Naive thymus-derived CD4-positive, alpha-beta T cell (primary cell): ENCODE measurements at regions not wholly inside any gene's neighbourhood (a gene's known extent, or its start where the extent isn't known, plus 50 kb on each side); places are given as distances from the start of the nearest gene placed in this dataset.
"Not testable (repeated sequence)": the region's sequence is repeated elsewhere in the genome, so short reads cannot be mapped to it uniquely, and the experiment has no call there.

Experiments
- ATAC-seq: fragments of 150-1000 bp; cut with Tn5 transposase; 2 replicates; pipeline ENCODE4 v1.10.0; 2021; ENCODE audit warnings: mild to moderate bottlenecking, moderate library complexity
- CTCF ChIA-PET: fragments of 350-600 bp; sonication (Branson Sonifier 250); formaldehyde crosslinking; loops from one replicate; lab custom pipeline; 2021; ENCODE audit warnings: antibody characterized with exemption; lab: Charles Lee
- POLR2A ChIA-PET: fragments of 350-600 bp; sonication (Branson Sonifier 250); formaldehyde crosslinking; loops from one replicate; lab custom pipeline; 2021; ENCODE audit warnings: antibody characterized with exemption, inconsistent platforms; lab: Charles Lee
- DNase-seq, 9 donors: peaks; one replicate each; pipeline versions ENCODE4 v3.0.0 to v3.0.0-alpha.2; 2020 to 2022; ENCODE audit warnings: mixed read lengths in 1 of 9
- H3K27ac ChIP-seq: one replicate; pipeline ENCODE4 v1.7.0; 2013; ENCODE audit warnings: mild to moderate bottlenecking, low read depth, low read length, moderate library complexity
- H3K27me3 ChIP-seq, 2 donors: one replicate each; pipeline ENCODE4 v1.7.0; 2013; ENCODE audit warnings: low read length in 2 of 2, mild to moderate bottlenecking in 2 of 2, moderate library complexity in 2 of 2; ENCODE audit not compliant: control insufficient read depth in 2 of 2, insufficient read depth in 2 of 2
- H3K36me3 ChIP-seq, 3 experiments: 1 replicate in 2 of 3; 2 replicates in 1 of 3; pipeline ENCODE4 v1.7.0; 2013; ENCODE audit warnings: low read length in 3 of 3, mild to moderate bottlenecking in 3 of 3, moderate library complexity in 1 of 3; ENCODE audit not compliant: insufficient read depth in 3 of 3, control insufficient read depth in 2 of 3
- H3K4me1 ChIP-seq, 2 donors: one replicate each; pipeline ENCODE4 v1.7.0; 2013; ENCODE audit warnings: low read length in 2 of 2, mild to moderate bottlenecking in 2 of 2, moderate library complexity in 1 of 2; ENCODE audit not compliant: control insufficient read depth in 2 of 2, insufficient read depth in 2 of 2
- H3K4me3 ChIP-seq: 2 replicates; pipeline ENCODE4 v1.7.0; 2013; ENCODE audit warnings: mild to moderate bottlenecking, low read length
- H3K9me3 ChIP-seq, 3 experiments: 1 replicate in 2 of 3; 2 replicates in 1 of 3; pipeline ENCODE4 v1.7.0; 2013; ENCODE audit warnings: low read length in 3 of 3; ENCODE audit not compliant: control insufficient read depth in 2 of 3
- H3K27ac Mint-ChIP-seq, 9 donors: one replicate each; pipeline ENCODE4 v1.8.0; 2020 to 2022; ENCODE audit warnings: mixed read lengths in 9 of 9, mild to moderate bottlenecking in 8 of 9, moderate library complexity in 5 of 9, inconsistent platforms in 2 of 9
- H3K27me3 Mint-ChIP-seq, 5 donors: one replicate each; pipeline ENCODE4 v1.8.0; 2021 to 2022; ENCODE audit warnings: mixed read lengths in 5 of 5, mild to moderate bottlenecking in 1 of 5
- H3K36me3 Mint-ChIP-seq, 5 donors: one replicate each; pipeline ENCODE4 v1.8.0; 2020 to 2022; ENCODE audit warnings: mixed read lengths in 5 of 5, mild to moderate bottlenecking in 3 of 5, inconsistent platforms in 1 of 5
- H3K4me1 Mint-ChIP-seq, 7 donors: one replicate each; pipeline ENCODE4 v1.8.0; 2020 to 2022; ENCODE audit warnings: mixed read lengths in 7 of 7, mild to moderate bottlenecking in 3 of 7, inconsistent platforms in 1 of 7
- H3K4me3 Mint-ChIP-seq, 10 donors: one replicate each; pipeline ENCODE4 v1.8.0; 2020 to 2022; ENCODE audit warnings: mild to moderate bottlenecking in 10 of 10, mixed read lengths in 10 of 10, moderate library complexity in 6 of 10, inconsistent platforms in 2 of 10
- H3K9me3 Mint-ChIP-seq, 11 donors: one replicate each; pipeline ENCODE4 v1.8.0; 2020 to 2022; ENCODE audit warnings: mixed read lengths in 11 of 11, mild to moderate bottlenecking in 4 of 11, inconsistent platforms in 1 of 11, moderate library complexity in 1 of 11
- intact Hi-C, 2 donors: fragments of 100-400 bp; cut with micrococcal nuclease; formaldehyde crosslinking; loops; one replicate each; pipeline ENCODE4 v1.15.1; 2023

DNA sequence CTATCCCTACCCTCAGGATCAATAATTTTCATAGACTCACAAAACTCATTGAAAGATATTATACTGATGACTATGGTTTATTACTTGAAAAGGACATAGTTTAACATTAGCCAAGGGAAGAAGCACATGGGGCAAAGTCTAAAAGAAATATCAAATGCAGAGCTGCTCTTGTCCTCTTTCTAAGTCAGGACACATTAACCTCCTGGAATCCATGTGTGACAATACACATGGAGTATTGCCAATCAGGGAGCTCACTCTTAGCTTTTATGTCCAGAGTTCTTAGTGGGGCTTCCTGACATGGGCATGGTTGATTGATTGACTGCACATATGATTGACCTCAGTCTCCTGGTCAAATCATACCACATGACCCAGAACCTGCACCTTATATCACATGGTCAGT is 165.5 kb upstream of the COX7C start:
- Mint-ChIP-seq H3K27me3 (no peaks in the 10 kb centered on the region), H3K4me1 (no peaks in the 10 kb centered on the region), H3K9me3 (peaks cover 0 to 8% (median 1%) of the 10 kb centered on the region in 11 donors), H3K4me3 (no peak overlapping the region), H3K36me3 (no peaks in the 10 kb centered on the region), H3K27ac (no peak overlapping the region)
- Histone ChIP-seq H3K4me1 (no peaks in the 10 kb centered on the region), H3K9me3 (no peaks in the 10 kb centered on the region), H3K4me3 (no peak overlapping the region), H3K27ac (no peak overlapping the region), H3K36me3 (no peaks in the 10 kb centered on the region), H3K27me3 (peaks cover 0 to 2% of the 10 kb centered on the region in 2 donors)
- DNase-seq (no peak), ATAC-seq (no peak)
- ChIA-PET POLR2A (no interaction called here), CTCF (no interaction called here)
- intact Hi-C loops = no loop called here

DNA sequence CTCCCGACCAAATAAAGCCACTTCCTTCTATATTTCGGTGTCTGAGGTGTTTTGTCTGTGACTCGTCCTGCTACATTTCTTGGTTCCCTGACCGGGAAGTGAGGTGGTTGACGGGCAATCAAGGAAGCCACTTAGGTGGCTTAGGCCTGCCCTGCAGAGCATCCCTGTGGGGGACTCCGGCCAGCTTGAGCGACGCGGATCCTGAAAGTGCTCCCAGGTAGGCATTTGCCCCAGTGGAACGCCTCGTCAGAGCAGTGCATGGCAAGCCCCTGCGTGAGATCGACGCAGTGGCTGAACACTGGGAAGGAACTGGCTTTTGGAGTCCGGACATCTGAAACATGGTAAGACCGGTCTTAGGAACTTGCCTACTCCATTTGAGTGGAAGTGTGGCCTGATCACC is 157.2 kb upstream of the COX7C start:
- H3K27me3 ChIP-seq = no peaks in the 10 kb centered on the region
- POLR2A ChIA-PET = no interaction called here
- Mint-ChIP-seq H3K4me3 (no peak overlapping the region), H3K9me3 (peaks cover 7 to 28% (median 12%) of the 10 kb centered on the region in 11 donors), H3K4me1 (no peaks in the 10 kb centered on the region), H3K36me3 (peaks cover 0 to 1% (median 0%) of the 10 kb centered on the region in 5 donors), H3K27ac (no peak overlapping the region), H3K27me3 (peaks cover 0 to 5% (median 0%) of the 10 kb centered on the region in 5 donors)
- H3K4me1 ChIP-seq = no peaks in the 10 kb centered on the region
- peaks cover 0 to 19% (median 0%) of the 10 kb centered on the region in 3 experiments for H3K9me3 ChIP-seq
- intact Hi-C loops = no loop called here
- ATAC-seq (no peak), DNase-seq (no peak)
- H3K36me3 ChIP-seq = no peaks in the 10 kb centered on the region
- CTCF ChIA-PET = no interaction called here
- H3K27ac ChIP-seq = no peak overlapping the region
- no peak overlapping the region for H3K4me3 ChIP-seq

DNA sequence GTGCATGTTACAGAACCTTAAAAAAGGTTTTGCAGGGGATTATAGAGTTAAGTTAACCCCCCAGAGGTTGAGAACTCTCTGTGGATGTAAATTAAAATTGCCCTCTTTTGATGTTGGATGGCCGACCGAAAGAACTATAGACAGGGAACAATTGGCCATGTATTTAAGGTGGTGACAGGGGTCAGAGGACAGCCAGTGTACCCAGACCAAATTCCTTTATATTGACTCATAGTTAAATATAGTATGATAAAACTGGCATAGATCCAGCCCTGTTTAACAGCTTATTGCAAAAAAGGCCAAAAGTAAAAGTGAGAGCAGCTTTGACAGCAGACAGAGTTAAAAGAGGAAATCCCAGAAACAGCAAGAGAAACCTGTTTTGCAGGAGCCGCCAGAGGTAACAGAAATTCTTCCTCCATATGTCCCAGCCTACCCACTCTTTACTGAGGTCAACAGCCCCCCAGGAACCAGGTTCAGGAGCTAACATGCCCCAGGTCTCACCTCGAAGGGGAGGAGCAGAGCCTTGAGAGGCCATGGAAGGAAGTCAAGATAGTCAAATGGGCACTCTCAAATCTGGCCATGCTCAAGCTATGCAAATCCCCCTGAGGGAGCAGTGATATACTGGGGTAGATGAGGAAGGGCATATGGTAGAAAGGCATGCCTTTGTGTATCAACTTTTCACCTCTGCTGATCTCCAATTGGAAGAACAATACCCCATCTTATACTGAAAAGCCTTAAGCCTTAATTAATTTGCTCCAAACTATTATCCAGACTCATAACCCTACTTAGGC is 156.4 kb upstream of the COX7C start:
- no peaks in the 10 kb centered on the region for H3K36me3 ChIP-seq
- Mint-ChIP-seq H3K36me3 (peaks cover 0 to 6% (median 0%) of the 10 kb centered on the region in 5 donors), H3K4me1 (no peaks in the 10 kb centered on the region), H3K27ac (no peak overlapping the region), H3K4me3 (no peak overlapping the region), H3K27me3 (peaks cover 0 to 5% (median 0%) of the 10 kb centered on the region in 5 donors), H3K9me3 (peaks cover 10 to 34% (median 17%) of the 10 kb centered on the region in 11 donors)
- H3K9me3 ChIP-seq = peaks cover 0 to 23% (median 0%) of the 10 kb centered on the region in 3 experiments
- no peak overlapping the region for H3K27ac ChIP-seq
- CTCF ChIA-PET = interaction anchor here (0.7 kb wide), 1 partner anchor 1696 kb away, joined by 4 read pairs; no protein-coding TSS in a partner anchor
- POLR2A ChIA-PET = no interaction called here
- no peaks in the 10 kb centered on the region for H3K4me1 ChIP-seq
- intact Hi-C loops = no loop called here
- no peak for ATAC-seq
- no peak overlapping the region for H3K4me3 ChIP-seq
- DNase-seq = no peak
- no peaks in the 10 kb centered on the region for H3K27me3 ChIP-seq

DNA sequence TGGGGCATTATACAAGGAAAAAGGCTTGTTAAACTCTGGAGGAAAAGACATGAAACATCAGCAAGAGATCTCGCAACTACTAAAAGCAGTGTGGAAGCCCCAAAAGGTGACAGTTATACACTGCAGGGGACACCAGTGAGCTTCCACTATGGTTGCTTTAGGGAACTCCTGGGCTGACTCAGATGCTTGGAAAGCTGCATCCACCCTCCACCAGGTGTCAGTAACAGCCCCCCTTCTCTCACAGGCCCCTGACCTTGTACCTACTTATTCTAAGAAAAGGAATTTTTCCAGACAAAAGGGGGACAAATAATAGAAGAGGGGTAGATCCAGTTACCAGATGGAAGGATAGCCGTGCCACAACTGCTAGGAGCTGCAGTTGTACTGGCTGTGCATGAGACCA is 154.4 kb upstream of the COX7C start:
- Mint-ChIP-seq H3K9me3 (peaks cover 10 to 36% (median 19%) of the 10 kb centered on the region in 11 donors), H3K4me3 (no peak overlapping the region), H3K36me3 (peaks cover 0 to 6% (median 0%) of the 10 kb centered on the region in 5 donors), H3K4me1 (no peaks in the 10 kb centered on the region), H3K27me3 (peaks cover 0 to 5% (median 0%) of the 10 kb centered on the region in 5 donors), H3K27ac (no peak overlapping the region)
- Histone ChIP-seq H3K4me3 (no peak overlapping the region), H3K4me1 (no peaks in the 10 kb centered on the region), H3K27ac (no peak overlapping the region), H3K36me3 (no peaks in the 10 kb centered on the region), H3K27me3 (no peaks in the 10 kb centered on the region), H3K9me3 (peaks cover 0 to 23% (median 0%) of the 10 kb centered on the region in 3 experiments)
- ATAC-seq (no peak), DNase-seq (no peak)
- ChIA-PET CTCF (no interaction called here), POLR2A (no interaction called here)
- intact Hi-C loops = no loop called here

DNA sequence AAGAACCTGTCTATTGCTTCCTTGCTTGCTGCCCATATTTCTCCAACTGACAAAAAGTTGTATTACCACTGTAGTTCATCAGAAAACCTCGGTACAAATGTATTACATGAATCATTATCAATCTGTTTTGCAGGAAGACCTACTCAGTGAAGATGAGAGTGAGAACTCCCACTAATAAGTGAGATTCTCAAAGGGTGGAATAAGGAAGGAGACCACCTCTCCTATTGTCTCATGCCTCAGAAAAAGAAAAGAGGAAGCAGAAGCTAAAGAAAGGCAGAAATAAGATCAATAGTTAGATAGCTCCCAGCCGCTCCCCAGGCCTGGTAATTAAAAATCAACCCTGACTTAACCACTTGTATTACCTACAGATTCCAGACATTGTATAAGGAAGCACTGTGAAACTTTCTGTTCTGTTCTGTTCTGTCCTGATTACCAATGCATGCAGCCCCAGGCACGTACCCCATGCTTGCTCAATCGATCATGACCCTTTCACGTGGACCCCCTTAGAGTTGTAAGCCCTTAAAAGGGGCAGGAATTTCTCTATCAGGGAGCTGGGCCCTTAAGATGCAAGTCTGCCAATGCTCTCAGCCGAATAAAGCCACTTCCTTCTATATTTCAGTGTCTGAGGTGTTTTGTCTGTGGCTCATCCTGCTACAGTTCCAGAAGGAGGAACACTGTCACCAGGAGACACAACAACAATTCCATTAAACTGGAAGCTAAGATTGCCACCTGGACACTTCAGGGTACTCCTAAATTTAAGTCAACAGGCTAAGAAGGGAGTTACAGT is 152.5 kb upstream of the COX7C start:
- POLR2A ChIA-PET = no interaction called here
- no peak for DNase-seq

DNA sequence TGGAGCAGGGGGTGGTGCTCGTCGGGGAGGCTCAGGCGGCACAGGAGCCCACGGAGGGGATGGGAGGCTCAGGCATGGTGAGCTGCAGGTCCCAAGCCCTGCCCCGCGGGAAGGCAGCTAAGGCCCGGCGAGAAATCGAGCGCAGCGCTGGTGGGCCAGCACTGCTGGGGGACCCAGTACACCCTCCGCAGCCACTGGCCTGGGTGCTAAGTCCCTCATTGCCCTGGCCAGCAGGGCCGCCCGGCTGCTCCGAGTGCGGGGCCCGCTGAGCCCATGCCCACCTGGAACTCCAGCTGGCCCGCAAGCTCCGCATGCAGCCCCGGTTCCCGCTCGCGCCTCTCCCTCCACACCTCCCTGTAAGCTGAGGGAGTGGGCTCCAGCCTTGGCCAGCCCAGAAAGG is 151.0 kb upstream of the COX7C start:
- H3K27me3 Mint-ChIP-seq, H3K36me3 Mint-ChIP-seq, ATAC-seq, H3K4me3 Mint-ChIP-seq, CTCF ChIA-PET, POLR2A ChIA-PET, H3K27ac ChIP-seq, DNase-seq, H3K36me3 ChIP-seq, H3K4me3 ChIP-seq, H3K4me1 Mint-ChIP-seq, intact Hi-C loops, H3K27me3 ChIP-seq, H3K27ac Mint-ChIP-seq, H3K4me1 ChIP-seq: not testable (repeated sequence)
- peaks cover 0 to 23% (median 0%) of the 10 kb centered on the region in 3 experiments for H3K9me3 ChIP-seq
- H3K9me3 Mint-ChIP-seq = peaks cover 5 to 38% (median 19%) of the 10 kb centered on the region in 11 donors

More for the DNA sequence above, 152.5 kb upstream of the COX7C start:
- no peaks in the 10 kb centered on the region for H3K27me3 Mint-ChIP-seq
- H3K36me3 ChIP-seq = no peaks in the 10 kb centered on the region
- peaks cover 0 to 23% (median 0%) of the 10 kb centered on the region in 3 experiments for H3K9me3 ChIP-seq
- CTCF ChIA-PET = no interaction called here
- H3K36me3 Mint-ChIP-seq = peaks cover 0 to 6% (median 0%) of the 10 kb centered on the region in 5 donors
- H3K4me1 ChIP-seq = no peaks in the 10 kb centered on the region
- no peak overlapping the region for H3K27ac ChIP-seq
- no peak for ATAC-seq
- peaks cover 5 to 38% (median 19%) of the 10 kb centered on the region in 11 donors for H3K9me3 Mint-ChIP-seq
- H3K4me1 Mint-ChIP-seq = no peaks in the 10 kb centered on the region
- no peaks in the 10 kb centered on the region for H3K27me3 ChIP-seq
- intact Hi-C loops = no loop called here
- no peak overlapping the region for H3K4me3 Mint-ChIP-seq
- H3K4me3 ChIP-seq = no peak overlapping the region
- no peak overlapping the region for H3K27ac Mint-ChIP-seq
